LNCaP clone FGC (cell line): ENCODE measurements at regions not wholly inside any gene's neighbourhood (a gene's known extent, or its start where the extent isn't known, plus 50 kb on each side); places are given as distances from the start of the nearest gene placed in this dataset.

Experiments
- DNase-seq: peaks from one replicate; pipeline ENCODE4 v3.0.0-alpha.2; 2011; ENCODE audit warnings: low read depth
- H3K4me3 ChIP-seq: 2 replicates; pipeline ENCODE4 v1.5.1; 2011; ENCODE audit warnings: mild to moderate bottlenecking, low read depth, low read length, control low read depth
- CTCF ChIP-seq: IDR thresholded peaks from 2 replicates; pipeline ENCODE4 v1.5.1; 2012; ENCODE audit warnings: mild to moderate bottlenecking; ENCODE audit not compliant: control insufficient read depth, insufficient read depth; ENCODE audit errors: extremely low read depth

- no peak overlapping the region for H3K4me3 ChIP-seq
- DNase-seq: no peak
Measured at GRCh38 chr4:123585111-123585510, 188.5 kb downstream of the SPRY1 start.

GRCh38 chr4:123587983-123588494 is 191.4 kb downstream of the SPRY1 start:
- H3K4me3 ChIP-seq: no peak overlapping the region
- peak; percentile 99 for DNase-seq
- no peak for TF ChIP-seq CTCF

More at GRCh38 chr4:123585111-123585510, 188.5 kb downstream of the SPRY1 start:
- TF ChIP-seq CTCF: no peak

- no peak overlapping the region for H3K4me3 ChIP-seq
- no peak for DNase-seq
- TF ChIP-seq CTCF: no peak
Measured at GRCh38 chr4:123588631-123589241, 192.1 kb downstream of the SPRY1 start.

- no peak for DNase-seq
- no peak for TF ChIP-seq CTCF
- no peak overlapping the region for H3K4me3 ChIP-seq
Measured at GRCh38 chr4:123589301-123589700, 192.7 kb downstream of the SPRY1 start.

- TF ChIP-seq CTCF: no peak
- no peak for DNase-seq
- no peak overlapping the region for H3K4me3 ChIP-seq
Measured at GRCh38 chr4:123591875-123592274, 195.3 kb downstream of the SPRY1 start.

- no peak for DNase-seq
- TF ChIP-seq CTCF: no peak
- H3K4me3 ChIP-seq: no peak overlapping the region
Measured at GRCh38 chr4:123593655-123594054, 197.1 kb downstream of the SPRY1 start.

- TF ChIP-seq CTCF: no peak
- H3K4me3 ChIP-seq: no peak overlapping the region
- DNase-seq: no peak
Measured at GRCh38 chr4:123596805-123597204, 200.2 kb downstream of the SPRY1 start.
